Suprapubic skin (tissue), 4 donors: ENCODE measurements at regions not wholly inside any gene's neighbourhood (a gene's known extent, or its start where the extent isn't known, plus 50 kb on each side); places are given as distances from the start of the nearest gene placed in this dataset.

Experiments used
- DNase-seq, 2 donors: peaks; one replicate each; pipeline ENCODE4 v3.0.0-alpha.2; 2019; ENCODE audit warnings: low spot score in 2 of 2
- H3K27ac ChIP-seq: fragments of 200-600 bp; sonication (generic); one replicate; pipeline ENCODE4 v1.5.1; 2019
- H3K27me3 ChIP-seq: fragments of 200-600 bp; sonication (generic); one replicate; pipeline ENCODE4 v1.5.1; 2019
- H3K36me3 ChIP-seq: fragments of 200-600 bp; sonication (generic); one replicate; pipeline ENCODE4 v1.5.1; 2019
- H3K4me1 ChIP-seq: fragments of 200-600 bp; sonication (generic); one replicate; pipeline ENCODE4 v1.5.1; 2019
- H3K4me3 ChIP-seq: fragments of 200-600 bp; sonication (generic); one replicate; pipeline ENCODE4 v1.5.1; 2019; ENCODE audit warnings: mild to moderate bottlenecking
- H3K9me3 ChIP-seq: fragments of 200-600 bp; sonication (generic); one replicate; pipeline ENCODE4 v1.5.1; 2019
- EP300 ChIP-seq: sonication (generic); formaldehyde crosslinking; IDR thresholded peaks from one replicate; pipeline ENCODE4 v1.6.1; 2017; ENCODE audit warnings: antibody characterized with exemption
- POLR2A ChIP-seq, 2 donors: fragments of 450-650 bp; IDR thresholded peaks; one replicate each; pipeline ENCODE4 v1.6.1; 2017; ENCODE audit warnings: antibody characterized with exemption in 2 of 2, mild to moderate bottlenecking in 2 of 2, moderate library complexity in 2 of 2
- POLR2AphosphoS5 ChIP-seq, 3 donors: sonication (generic); formaldehyde crosslinking; IDR thresholded peaks; one replicate each; pipeline ENCODE4 v1.6.1; 2017; ENCODE audit warnings: antibody characterized with exemption in 3 of 3
- WGBS: methylation state at CpG from one replicate; pipeline ENCODE4 v1.1.5; 2018; 5-methylcytosine and 5-hydroxymethylcytosine counted together
- TF ChIP-seq, protein P1 (sequence below), 2 donors: fragments of 200-600 bp in 1 of 2; fragments of 450-650 bp in 1 of 2; sonication (generic) in 1 of 2; IDR thresholded peaks; one replicate each; pipeline ENCODE4 v1.5.1; 2016 to 2019; ENCODE audit warnings: antibody characterized with exemption in 2 of 2, mild to moderate bottlenecking in 1 of 2, moderate library complexity in 1 of 2

DNA sequence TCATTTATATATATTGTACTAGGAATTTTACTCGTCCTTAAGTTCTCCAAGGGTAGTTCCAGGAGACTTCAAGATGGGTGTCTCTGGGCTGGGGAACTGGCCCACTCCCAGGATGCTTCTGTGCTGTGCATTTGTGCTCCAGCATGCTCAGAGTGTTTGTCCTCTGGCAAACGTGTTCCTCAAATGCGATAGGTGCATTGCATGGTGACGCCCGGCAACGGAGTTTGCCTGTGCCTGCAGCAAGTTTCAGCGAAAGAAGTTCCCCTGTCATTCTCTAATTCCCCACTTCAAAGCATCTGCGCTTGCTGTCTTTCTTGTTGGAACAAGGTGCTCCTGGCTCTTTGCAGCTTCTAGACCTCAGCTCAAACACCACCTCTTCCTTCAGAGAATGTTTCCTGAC, 465.1 kb downstream of the GALR1 start:
- TF ChIP-seq, protein P1, sequence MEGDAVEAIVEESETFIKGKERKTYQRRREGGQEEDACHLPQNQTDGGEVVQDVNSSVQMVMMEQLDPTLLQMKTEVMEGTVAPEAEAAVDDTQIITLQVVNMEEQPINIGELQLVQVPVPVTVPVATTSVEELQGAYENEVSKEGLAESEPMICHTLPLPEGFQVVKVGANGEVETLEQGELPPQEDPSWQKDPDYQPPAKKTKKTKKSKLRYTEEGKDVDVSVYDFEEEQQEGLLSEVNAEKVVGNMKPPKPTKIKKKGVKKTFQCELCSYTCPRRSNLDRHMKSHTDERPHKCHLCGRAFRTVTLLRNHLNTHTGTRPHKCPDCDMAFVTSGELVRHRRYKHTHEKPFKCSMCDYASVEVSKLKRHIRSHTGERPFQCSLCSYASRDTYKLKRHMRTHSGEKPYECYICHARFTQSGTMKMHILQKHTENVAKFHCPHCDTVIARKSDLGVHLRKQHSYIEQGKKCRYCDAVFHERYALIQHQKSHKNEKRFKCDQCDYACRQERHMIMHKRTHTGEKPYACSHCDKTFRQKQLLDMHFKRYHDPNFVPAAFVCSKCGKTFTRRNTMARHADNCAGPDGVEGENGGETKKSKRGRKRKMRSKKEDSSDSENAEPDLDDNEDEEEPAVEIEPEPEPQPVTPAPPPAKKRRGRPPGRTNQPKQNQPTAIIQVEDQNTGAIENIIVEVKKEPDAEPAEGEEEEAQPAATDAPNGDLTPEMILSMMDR (IDR thresholded peaks at IDR 0.05), result no peak
- TF ChIP-seq POLR2A (IDR thresholded peaks at IDR 0.05) (no peak), EP300 (no peak), POLR2AphosphoS5 (IDR thresholded peaks at IDR 0.05) (no peak)
- no peak for DNase-seq
- Histone ChIP-seq H3K4me1 (no peaks in the 10 kb centered on the region), H3K36me3 (no peaks in the 10 kb centered on the region), H3K4me3 (no peak overlapping the region), H3K27me3 (peaks cover 4% of the 10 kb centered on the region), H3K9me3 (no peaks in the 10 kb centered on the region), H3K27ac (no peak overlapping the region)
- WGBS, result 45% methylated on average over 8 of the region's 8 CpGs

DNA sequence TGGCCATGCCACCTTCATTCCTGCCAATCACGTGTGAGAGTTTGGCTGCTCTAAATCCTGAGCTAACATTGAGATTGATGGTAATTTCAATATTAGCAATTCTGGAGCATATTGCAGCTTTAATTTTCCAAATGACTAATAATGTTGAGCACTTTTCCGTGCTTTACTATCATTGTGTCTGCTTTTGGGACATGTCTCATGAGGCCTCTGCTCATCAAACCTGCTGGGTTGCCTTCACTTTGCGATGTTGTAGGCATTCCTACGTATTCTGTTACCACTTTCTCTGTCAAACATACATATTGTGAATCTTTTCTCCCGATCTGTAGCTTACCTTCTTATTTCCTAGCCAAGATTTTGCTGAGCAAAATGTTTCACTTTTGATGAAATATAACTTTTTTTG, 466.6 kb downstream of the GALR1 start:
- no peak for TF ChIP-seq EP300
- TF ChIP-seq POLR2A (IDR thresholded peaks at IDR 0.05), result no peak
- no peak for TF ChIP-seq POLR2AphosphoS5 (IDR thresholded peaks at IDR 0.05)
- TF ChIP-seq, protein P1 (IDR thresholded peaks at IDR 0.05), result no peak
- H3K27me3 ChIP-seq, result peaks cover 4% of the 10 kb centered on the region
- no peak for DNase-seq
- H3K27ac ChIP-seq, result no peak overlapping the region
- H3K36me3 ChIP-seq, result no peaks in the 10 kb centered on the region
- no peaks in the 10 kb centered on the region for H3K4me1 ChIP-seq
- whole genome bisulfite sequencing, result 55% methylated on average over 5 of the region's 5 CpGs
- no peak overlapping the region for H3K4me3 ChIP-seq
- no peaks in the 10 kb centered on the region for H3K9me3 ChIP-seq

DNA sequence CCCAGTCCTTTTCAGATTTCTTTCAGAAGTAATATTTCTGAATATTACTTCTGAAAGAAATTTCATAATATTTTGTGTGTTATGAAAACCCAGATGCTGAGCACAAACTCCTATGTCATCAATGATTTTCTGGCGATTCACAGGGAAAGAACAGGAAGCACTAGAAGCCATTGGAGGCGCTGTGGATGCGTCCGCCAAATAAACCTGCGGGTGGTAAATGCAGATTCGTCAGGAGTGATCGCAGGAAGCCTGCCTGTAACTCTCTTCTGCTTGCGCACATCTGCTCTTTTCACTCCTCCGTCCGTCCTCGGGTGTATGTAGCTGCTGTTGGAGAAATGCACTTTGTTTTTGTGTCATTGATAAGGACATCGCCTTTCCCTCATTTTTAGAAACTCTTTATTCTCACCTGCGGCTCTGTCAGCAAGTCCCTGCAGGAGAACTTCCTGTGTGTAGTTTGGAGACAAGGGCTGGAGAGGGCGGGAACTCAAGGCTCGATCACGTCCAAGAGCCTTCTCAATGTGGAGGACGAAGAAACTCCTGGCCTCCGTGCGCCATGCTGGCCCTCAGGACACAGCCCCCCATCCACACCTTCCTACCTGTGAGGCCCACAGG, 483.8 kb downstream of the GALR1 start:
- Histone ChIP-seq H3K4me3 (no peak overlapping the region), H3K9me3 (no peaks in the 10 kb centered on the region), H3K27me3 (no peaks in the 10 kb centered on the region), H3K27ac (no peak overlapping the region), H3K4me1 (no peaks in the 10 kb centered on the region), H3K36me3 (no peaks in the 10 kb centered on the region)
- WGBS, result 72% methylated on average over 19 of the region's 19 CpGs
- no peak for DNase-seq
- TF ChIP-seq EP300 (no peak), POLR2A (IDR thresholded peaks at IDR 0.05) (no peak), POLR2AphosphoS5 (IDR thresholded peaks at IDR 0.05) (no peak)
- TF ChIP-seq, protein P1 (IDR thresholded peaks at IDR 0.05), result no peak

DNA sequence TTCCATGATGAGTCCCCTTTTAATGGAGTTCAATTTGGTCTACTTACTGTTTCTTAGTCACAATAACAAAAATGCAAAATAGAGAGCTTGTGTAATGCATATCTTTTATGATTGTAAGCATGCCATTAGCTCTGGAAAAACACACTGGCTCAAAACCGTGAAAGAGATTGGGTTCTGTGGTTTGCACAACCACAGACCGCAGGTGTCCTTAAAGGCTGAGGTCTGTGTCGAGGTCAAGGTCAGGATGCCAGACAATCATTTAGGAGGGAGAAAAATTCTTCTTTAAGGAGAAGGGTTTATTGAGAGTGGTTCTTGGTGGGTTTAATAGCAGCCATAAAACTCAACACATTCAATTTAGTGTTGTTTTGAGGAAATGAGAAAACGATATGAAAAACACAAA, 487.2 kb downstream of the GALR1 start:
- Histone ChIP-seq H3K27ac (no peak overlapping the region), H3K4me1 (no peaks in the 10 kb centered on the region), H3K27me3 (no peaks in the 10 kb centered on the region), H3K9me3 (no peaks in the 10 kb centered on the region), H3K4me3 (no peak overlapping the region), H3K36me3 (no peaks in the 10 kb centered on the region)
- 81% methylated on average over 4 of the region's 4 CpGs for WGBS
- TF ChIP-seq, protein P1 (IDR thresholded peaks at IDR 0.05), result no peak
- no peak for TF ChIP-seq POLR2AphosphoS5 (IDR thresholded peaks at IDR 0.05)
- no peak for TF ChIP-seq EP300
- no peak for TF ChIP-seq POLR2A (IDR thresholded peaks at IDR 0.05)
- DNase-seq, result no peak

DNA sequence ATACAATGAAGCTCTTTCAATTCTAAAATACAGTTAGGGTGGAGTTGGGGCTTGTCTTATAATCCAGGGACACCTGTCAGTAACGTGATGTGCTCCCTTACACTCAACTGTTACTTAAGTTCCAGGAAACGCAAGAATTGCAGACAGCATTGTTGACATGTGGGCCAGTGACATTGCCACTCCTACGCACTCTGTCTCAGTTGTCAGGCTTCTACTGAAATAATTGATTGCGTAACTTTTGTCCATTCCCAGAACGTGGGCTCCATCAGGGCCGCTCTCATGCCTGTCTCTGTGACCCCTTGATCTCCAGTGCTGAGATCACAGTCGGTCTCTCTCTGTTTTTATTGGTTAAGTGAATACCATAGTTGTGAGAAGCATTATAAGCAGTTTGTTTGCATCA, 487.8 kb downstream of the GALR1 start:
- TF ChIP-seq POLR2AphosphoS5 (IDR thresholded peaks at IDR 0.05) (no peak), EP300 (no peak), POLR2A (IDR thresholded peaks at IDR 0.05) (no peak)
- TF ChIP-seq, protein P1 (IDR thresholded peaks at IDR 0.05), result no peak
- DNase-seq, result no peak
- no peaks in the 10 kb centered on the region for H3K36me3 ChIP-seq
- H3K4me1 ChIP-seq, result no peaks in the 10 kb centered on the region
- no peaks in the 10 kb centered on the region for H3K27me3 ChIP-seq
- no peaks in the 10 kb centered on the region for H3K9me3 ChIP-seq
- H3K27ac ChIP-seq, result no peak overlapping the region
- no peak overlapping the region for H3K4me3 ChIP-seq
- WGBS, result 80% methylated on average over 7 of the region's 7 CpGs
